ENCODE measurements at regions not wholly inside any gene's neighbourhood (a gene's known extent, or its start where the extent isn't known, plus 50 kb on each side); places are given as distances from the start of the nearest gene placed in this dataset.

- Histone ChIP-seq H3K4me1 (ENCODE audit: control insufficient read depth in 4 of 4, insufficient read depth in 4 of 4, low read length in 3 of 4) (no peaks in the 10 kb centered on the region), H3K36me3 (ENCODE audit: control insufficient read depth in 4 of 4, insufficient read depth in 3 of 4, low read depth in 1 of 4, low read length in 3 of 4) (no peaks in the 10 kb centered on the region), H3K27me3 (ENCODE audit: control insufficient read depth in 4 of 4, insufficient read depth in 4 of 4, low read length in 3 of 4) (no peaks in the 10 kb centered on the region), H3K9ac (ENCODE audit: low read depth in 1 of 2, low read length in 2 of 2) (no peak overlapping the region), H3K4me3 (ENCODE audit: low read depth in 1 of 3, low read length in 3 of 3) (no peak overlapping the region), H3K27ac (ENCODE audit: low read depth in 1 of 2, low read length in 2 of 2) (no peak overlapping the region), H3K9me3 (ENCODE audit: control insufficient read depth in 4 of 4, low read length in 3 of 4) (peaks cover 0 to 3% (median 0%) of the 10 kb centered on the region in 4 donors)
- WGBS, result 85% methylated on average over 1 of the region's 1 CpG
- no peak for TF ChIP-seq ZBTB33 (IDR thresholded peaks at IDR 0.05)
- no peak for TF ChIP-seq TAF1 (conservative IDR thresholded peaks at IDR 0.05)
- TF ChIP-seq CTCF (IDR thresholded peaks at IDR 0.05; ENCODE audit: low read depth, low read length, missing input control), result no peak
- no peak for TF ChIP-seq HNF4G (IDR thresholded peaks at IDR 0.05)
- no peak for TF ChIP-seq JUND (IDR thresholded peaks at IDR 0.05)
- no peak for TF ChIP-seq GABPA (IDR thresholded peaks at IDR 0.05 in 1 of 2, conservative IDR thresholded peaks at IDR 0.05 in 1 of 2)
- TF ChIP-seq ATF3 (IDR thresholded peaks at IDR 0.05), result no peak
- no peak for TF ChIP-seq EGR1 (IDR thresholded peaks at IDR 0.05; ENCODE audit: low read depth in 2 of 2)
- TF ChIP-seq FOXA1 (IDR thresholded peaks at IDR 0.05), result no peak
- TF ChIP-seq REST (IDR thresholded peaks at IDR 0.05), result no peak
- no peak for TF ChIP-seq RAD21 (IDR thresholded peaks at IDR 0.05)
- TF ChIP-seq YY1 (IDR thresholded peaks at IDR 0.05), result no peak
- no peak for TF ChIP-seq RXRA (IDR thresholded peaks at IDR 0.05)
- TF ChIP-seq NR2F2 (IDR thresholded peaks at IDR 0.05), result no peak
- TF ChIP-seq SP1 (IDR thresholded peaks at IDR 0.05), result no peak
- no peak for TF ChIP-seq FOXA2 (IDR thresholded peaks at IDR 0.05)
- TF ChIP-seq MAX (IDR thresholded peaks at IDR 0.05), result no peak
- TF ChIP-seq HNF4A (conservative IDR thresholded peaks at IDR 0.05), result no peak
- DNase-seq (ENCODE audit: low spot score), result no peak
These were observed 591.7 kb downstream of the ZEB2 start for GRCh38 chr2:143928184-143928583.
